ENCODE measurements at regions not wholly inside any gene's neighbourhood (a gene's known extent, or its start where the extent isn't known, plus 50 kb on each side); places are given as distances from the start of the nearest gene placed in this dataset.

DNA sequence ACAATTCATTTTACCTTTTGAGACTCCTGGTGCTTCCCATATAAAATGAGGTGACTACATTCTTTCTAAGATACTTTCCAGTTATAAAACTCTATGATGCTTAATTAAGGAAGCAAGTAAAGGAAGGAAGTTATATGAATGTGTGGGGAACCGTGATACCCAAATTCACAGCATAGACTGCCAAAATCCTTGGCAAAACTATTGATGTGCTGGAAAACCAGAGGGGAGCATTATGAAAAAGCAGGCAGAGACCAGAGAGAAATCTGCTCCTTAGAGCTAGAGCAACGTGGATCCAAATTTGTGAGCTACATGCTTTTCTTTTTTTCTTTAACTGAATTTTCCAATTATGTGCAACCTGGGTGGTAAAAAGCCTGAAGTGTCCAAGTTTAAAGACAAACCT lies 201.4 kb upstream of the USP25 start:
- Histone ChIP-seq H3K4me3 (ENCODE audit: low read length) (no peak overlapping the region), H3K27me3 (ENCODE audit: control insufficient read depth, insufficient read depth, low read length) (no peaks in the 10 kb centered on the region), H3K27ac (ENCODE audit: low read length) (no peak overlapping the region), H3K4me1 (ENCODE audit: control insufficient read depth, insufficient read depth, low read length) (no peaks in the 10 kb centered on the region), H3K9me3 (ENCODE audit: control insufficient read depth, insufficient read depth, low read length) (peaks cover 3% of the 10 kb centered on the region), H3K36me3 (ENCODE audit: control insufficient read depth, insufficient read depth, low read length) (no peaks in the 10 kb centered on the region)
- intact Hi-C loops (cut with micrococcal nuclease) = no loop called here
- Mint-ChIP-seq H3K27me3 (ENCODE audit: low read depth in 2 of 2) (no peaks in the 10 kb centered on the region), H3K36me3 (no peaks in the 10 kb centered on the region), H3K27ac (no peak overlapping the region), H3K9me3 (no peaks in the 10 kb centered on the region), H3K4me1 (peaks cover 13 to 17% of the 10 kb centered on the region in 2 donors), H3K4me3 (no peak overlapping the region)
- DNase-seq (no peak), ATAC-seq (no peak)
- TF ChIP-seq, protein P1, sequence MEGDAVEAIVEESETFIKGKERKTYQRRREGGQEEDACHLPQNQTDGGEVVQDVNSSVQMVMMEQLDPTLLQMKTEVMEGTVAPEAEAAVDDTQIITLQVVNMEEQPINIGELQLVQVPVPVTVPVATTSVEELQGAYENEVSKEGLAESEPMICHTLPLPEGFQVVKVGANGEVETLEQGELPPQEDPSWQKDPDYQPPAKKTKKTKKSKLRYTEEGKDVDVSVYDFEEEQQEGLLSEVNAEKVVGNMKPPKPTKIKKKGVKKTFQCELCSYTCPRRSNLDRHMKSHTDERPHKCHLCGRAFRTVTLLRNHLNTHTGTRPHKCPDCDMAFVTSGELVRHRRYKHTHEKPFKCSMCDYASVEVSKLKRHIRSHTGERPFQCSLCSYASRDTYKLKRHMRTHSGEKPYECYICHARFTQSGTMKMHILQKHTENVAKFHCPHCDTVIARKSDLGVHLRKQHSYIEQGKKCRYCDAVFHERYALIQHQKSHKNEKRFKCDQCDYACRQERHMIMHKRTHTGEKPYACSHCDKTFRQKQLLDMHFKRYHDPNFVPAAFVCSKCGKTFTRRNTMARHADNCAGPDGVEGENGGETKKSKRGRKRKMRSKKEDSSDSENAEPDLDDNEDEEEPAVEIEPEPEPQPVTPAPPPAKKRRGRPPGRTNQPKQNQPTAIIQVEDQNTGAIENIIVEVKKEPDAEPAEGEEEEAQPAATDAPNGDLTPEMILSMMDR (IDR thresholded peaks at IDR 0.05) = no peak
- WGBS (ENCODE audit: insufficient coverage) = 63% methylated on average over 2 of the region's 2 CpGs

DNA sequence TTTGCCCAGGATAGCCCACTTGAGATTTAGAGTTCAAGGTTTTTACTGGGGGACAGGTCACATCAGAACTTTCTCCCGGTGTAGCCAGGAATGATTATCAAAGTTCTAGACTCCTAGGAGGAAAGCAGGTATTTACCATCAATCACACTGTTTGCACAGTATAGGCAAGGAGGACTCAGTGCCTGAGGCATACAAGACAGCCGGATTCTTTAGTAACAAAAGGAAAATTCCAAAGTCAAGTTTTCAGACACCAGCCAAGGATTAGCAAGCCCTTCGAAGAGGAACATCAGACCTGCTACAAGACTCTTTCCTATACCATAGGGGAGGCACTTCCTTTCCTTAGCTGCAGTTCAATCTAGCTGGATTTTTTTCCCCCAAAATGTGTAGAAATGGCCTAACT lies 197.8 kb upstream of the USP25 start:
- WGBS (ENCODE audit: insufficient coverage) = 98% methylated on average over 3 of the region's 3 CpGs
- TF ChIP-seq, protein P1 (IDR thresholded peaks at IDR 0.05) = no peak

DNA sequence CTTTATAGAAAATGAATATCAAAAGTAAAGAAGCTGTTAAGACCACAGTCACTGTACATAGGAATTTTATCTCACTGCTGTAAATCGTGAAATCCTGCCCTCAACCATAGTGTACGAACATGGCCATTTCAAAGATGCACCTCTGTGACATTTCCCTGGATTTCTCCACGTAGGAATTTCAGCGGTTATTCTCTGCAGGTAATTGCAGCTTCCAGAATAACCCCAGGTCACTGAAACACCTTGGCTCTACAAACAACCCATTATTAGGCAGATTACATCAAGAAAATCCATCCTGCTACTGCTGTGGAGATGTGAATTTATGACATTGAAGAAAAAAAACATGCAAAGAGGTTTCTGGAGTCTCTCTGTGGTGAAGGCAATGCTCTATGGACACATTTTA lies 196.2 kb upstream of the USP25 start:
- DNase-seq (no peak), ATAC-seq (no peak)
- Mint-ChIP-seq H3K4me1 (peaks cover 11 to 14% of the 10 kb centered on the region in 2 donors), H3K9me3 (no peaks in the 10 kb centered on the region), H3K4me3 (no peak overlapping the region), H3K27me3 (ENCODE audit: low read depth in 2 of 2) (no peaks in the 10 kb centered on the region), H3K36me3 (no peaks in the 10 kb centered on the region), H3K27ac (peak overlapping the region in 1 of 2 donors; percentile 82)
- H3K4me3 ChIP-seq (ENCODE audit: low read length) = no peak overlapping the region
- no peaks in the 10 kb centered on the region for H3K36me3 ChIP-seq (ENCODE audit: control insufficient read depth, insufficient read depth, low read length)
- peaks cover 3% of the 10 kb centered on the region for H3K9me3 ChIP-seq (ENCODE audit: control insufficient read depth, insufficient read depth, low read length)
- TF ChIP-seq, protein P1 (IDR thresholded peaks at IDR 0.05) = no peak
- H3K27ac ChIP-seq (ENCODE audit: low read length) = no peak overlapping the region
- intact Hi-C loops (cut with micrococcal nuclease) = no loop called here
- no peaks in the 10 kb centered on the region for H3K4me1 ChIP-seq (ENCODE audit: control insufficient read depth, insufficient read depth, low read length)
- 95% methylated on average over 4 of the region's 4 CpGs for WGBS (ENCODE audit: insufficient coverage)
- H3K27me3 ChIP-seq (ENCODE audit: control insufficient read depth, insufficient read depth, low read length) = peaks cover 3% of the 10 kb centered on the region

More for the DNA sequence above, 197.8 kb upstream of the USP25 start:
- Histone ChIP-seq H3K9me3 (ENCODE audit: control insufficient read depth, insufficient read depth, low read length) (peaks cover 3% of the 10 kb centered on the region), H3K27ac (ENCODE audit: low read length) (no peak overlapping the region), H3K36me3 (ENCODE audit: control insufficient read depth, insufficient read depth, low read length) (no peaks in the 10 kb centered on the region), H3K4me1 (ENCODE audit: control insufficient read depth, insufficient read depth, low read length) (no peaks in the 10 kb centered on the region), H3K4me3 (ENCODE audit: low read length) (no peak overlapping the region), H3K27me3 (ENCODE audit: control insufficient read depth, insufficient read depth, low read length) (peaks cover 3% of the 10 kb centered on the region)
- no peak for ATAC-seq
- intact Hi-C loops (cut with micrococcal nuclease) = no loop called here
- Mint-ChIP-seq H3K9me3 (no peaks in the 10 kb centered on the region), H3K4me3 (no peak overlapping the region), H3K4me1 (peaks cover 12 to 19% of the 10 kb centered on the region in 2 donors), H3K36me3 (no peaks in the 10 kb centered on the region), H3K27me3 (ENCODE audit: low read depth in 2 of 2) (no peaks in the 10 kb centered on the region), H3K27ac (peak overlapping the region in 1 of 2 donors; percentile 14)
- no peak for DNase-seq

DNA sequence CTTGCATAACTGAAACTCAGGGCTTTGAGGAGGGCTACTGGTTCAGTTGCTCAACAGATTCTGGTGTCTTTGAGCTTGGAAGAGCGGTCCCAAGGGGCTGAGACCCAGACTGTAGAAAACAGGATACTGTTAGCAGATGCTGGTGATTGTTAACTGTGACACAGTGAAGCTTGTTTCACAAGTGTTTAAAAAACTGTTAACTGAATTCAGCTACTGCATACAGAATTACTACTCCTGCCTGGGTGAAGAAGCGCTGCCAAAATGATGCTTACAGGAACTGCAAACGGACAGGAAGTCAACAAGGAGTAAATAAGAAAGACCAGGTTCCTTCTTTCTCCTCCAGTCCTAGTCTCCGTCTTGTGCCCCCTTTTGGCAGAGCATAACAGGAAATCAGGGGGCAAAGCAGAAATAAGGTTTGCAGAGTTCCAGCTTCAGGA lies 195.3 kb upstream of the USP25 start:
- intact Hi-C loops (cut with micrococcal nuclease) = no loop called here
- Mint-ChIP-seq H3K9me3 (no peaks in the 10 kb centered on the region), H3K27me3 (ENCODE audit: low read depth in 2 of 2) (no peaks in the 10 kb centered on the region), H3K27ac (peak overlapping the region; percentile 16 to 82), H3K4me3 (peak overlapping the region; percentile 63), H3K36me3 (no peaks in the 10 kb centered on the region), H3K4me1 (peaks cover 14 to 16% of the 10 kb centered on the region in 2 donors)
- TF ChIP-seq, protein P1 (IDR thresholded peaks at IDR 0.05) = no peak
- Histone ChIP-seq H3K4me3 (ENCODE audit: low read length) (no peak overlapping the region), H3K36me3 (ENCODE audit: control insufficient read depth, insufficient read depth, low read length) (no peaks in the 10 kb centered on the region), H3K27me3 (ENCODE audit: control insufficient read depth, insufficient read depth, low read length) (peaks cover 3% of the 10 kb centered on the region), H3K27ac (ENCODE audit: low read length) (no peak overlapping the region), H3K4me1 (ENCODE audit: control insufficient read depth, insufficient read depth, low read length) (no peaks in the 10 kb centered on the region), H3K9me3 (ENCODE audit: control insufficient read depth, insufficient read depth, low read length) (peaks cover 3% of the 10 kb centered on the region)
- 20% methylated on average over 4 of the region's 4 CpGs for WGBS (ENCODE audit: insufficient coverage)
- DNase-seq (peak in 1 of 2 donors; percentile 7), ATAC-seq (peak; percentile 39 to 70 (median 56))
